Sigmoid colon (tissue), 6 donors: ENCODE measurements at regions not wholly inside any gene's neighbourhood (a gene's known extent, or its start where the extent isn't known, plus 50 kb on each side); places are given as distances from the start of the nearest gene placed in this dataset.

Experiments
- DNase-seq: peaks from one replicate; pipeline ENCODE4 v3.0.0-alpha.2; 2019
- H3K27ac ChIP-seq, 4 donors: fragments of 200-600 bp; sonication (generic); one replicate each; pipeline ENCODE4 v1.5.1; 2016 to 2019; ENCODE audit warnings: mild to moderate bottlenecking in 1 of 4
- H3K27me3 ChIP-seq, 3 donors: fragments of 200-600 bp; sonication (generic); one replicate each; pipeline ENCODE4 v1.5.1; 2019; ENCODE audit warnings: mild to moderate bottlenecking in 1 of 3
- H3K36me3 ChIP-seq, 4 donors: fragments of 200-600 bp; sonication (generic); one replicate each; pipeline ENCODE4 v1.5.1; 2016 to 2019
- H3K4me1 ChIP-seq, 4 donors: fragments of 200-600 bp; sonication (generic); one replicate each; pipeline ENCODE4 v1.5.1; 2017 to 2019
- H3K4me3 ChIP-seq, 4 donors: fragments of 200-600 bp; sonication (generic); one replicate each; pipeline ENCODE4 v1.5.1; 2017 to 2019; ENCODE audit warnings: mild to moderate bottlenecking in 2 of 4, moderate library complexity in 1 of 4
- H3K9me3 ChIP-seq, 4 donors: fragments of 200-600 bp in 3 of 4; sonication (generic) in 3 of 4; one replicate each; pipeline versions ENCODE4 v1.5.1 to v1.6.1; 2013 to 2019
- EP300 ChIP-seq, 4 donors: sonication (generic); formaldehyde crosslinking; IDR thresholded peaks; one replicate each; pipeline ENCODE4 v1.6.1; 2017; ENCODE audit warnings: antibody characterized with exemption in 4 of 4
- POLR2A ChIP-seq, 2 donors: fragments of 450-650 bp; IDR thresholded peaks; one replicate each; pipeline ENCODE4 v1.6.1; 2016; ENCODE audit warnings: antibody characterized with exemption in 2 of 2, mild to moderate bottlenecking in 2 of 2, moderate library complexity in 2 of 2
- POLR2AphosphoS5 ChIP-seq, 4 donors: sonication (generic); formaldehyde crosslinking; IDR thresholded peaks; one replicate each; pipeline ENCODE4 v1.6.1; 2017; ENCODE audit warnings: antibody characterized with exemption in 4 of 4
- WGBS, 2 donors: extraction: QIAGEN DNeasy Blood & Tissue Kit; methylation state at CpG; one replicate each; pipeline ENCODE4 v1.1.7; 2013; 5-methylcytosine and 5-hydroxymethylcytosine counted together
- intact Hi-C: fragments of 100-400 bp; cut with DNase I; formaldehyde crosslinking; loops from one replicate; pipeline ENCODE4 v1.15.1; 2023
- TF ChIP-seq, protein P1 (sequence below), 4 experiments: fragments of 450-650 bp in 3 of 4; fragments of 200-600 bp in 1 of 4; IDR thresholded peaks; one replicate each; pipeline ENCODE4 v1.5.1; 2016 to 2019; ENCODE audit warnings: antibody characterized with exemption in 4 of 4, mild to moderate bottlenecking in 3 of 4, moderate library complexity in 2 of 4
- donor health status: healthy with polysubstance abuse.
- donor health status: healthy.

DNA sequence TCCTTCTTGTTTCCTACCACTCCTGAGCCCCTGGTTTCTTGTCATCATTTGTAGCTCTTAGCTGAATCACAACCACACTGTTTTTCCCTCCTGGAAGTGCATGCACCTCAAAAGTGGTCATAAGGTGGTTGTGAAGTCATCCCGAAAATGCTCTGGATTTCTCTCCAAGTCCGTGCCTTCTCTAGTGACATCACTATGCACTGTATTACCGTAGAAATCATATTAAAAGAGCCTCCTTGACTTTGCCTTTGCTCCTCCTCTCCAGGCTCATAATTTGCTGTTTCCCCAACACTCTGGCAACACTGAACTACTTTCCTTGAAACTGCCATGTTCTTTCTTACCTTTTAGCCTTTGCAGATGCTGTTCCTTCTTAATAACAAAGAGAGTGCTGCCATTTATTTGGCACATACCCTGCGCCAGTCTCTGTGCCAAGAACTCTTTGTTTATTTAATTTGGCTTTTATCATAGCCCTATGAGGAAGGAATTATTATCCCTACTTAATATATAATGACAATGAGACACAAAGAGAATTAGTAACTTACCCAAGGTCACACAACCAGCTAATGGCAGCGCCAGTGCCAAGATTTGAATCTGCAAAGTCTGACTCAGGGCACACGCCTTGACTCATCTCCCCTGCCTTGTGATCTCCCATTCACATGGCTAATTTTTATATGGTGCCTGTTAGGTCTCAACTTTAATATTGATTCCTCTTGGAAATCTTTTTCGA, 115.4 kb downstream of the KIF4B start:
- Histone ChIP-seq H3K9me3 (no peaks in the 10 kb centered on the region), H3K27ac (no peak overlapping the region), H3K36me3 (no peaks in the 10 kb centered on the region), H3K4me3 (no peak overlapping the region), H3K4me1 (no peaks in the 10 kb centered on the region), H3K27me3 (no peaks in the 10 kb centered on the region)
- 76 to 84% methylated on average over 7 of the region's 7 CpGs for WGBS, 2 donors
- intact Hi-C loops = no loop called here
- no peak for DNase-seq
- TF ChIP-seq POLR2A (IDR thresholded peaks at IDR 0.05) (no peak), EP300 (IDR thresholded peaks at IDR 0.05) (no peak), POLR2AphosphoS5 (IDR thresholded peaks at IDR 0.05) (no peak)
- TF ChIP-seq, protein P1, sequence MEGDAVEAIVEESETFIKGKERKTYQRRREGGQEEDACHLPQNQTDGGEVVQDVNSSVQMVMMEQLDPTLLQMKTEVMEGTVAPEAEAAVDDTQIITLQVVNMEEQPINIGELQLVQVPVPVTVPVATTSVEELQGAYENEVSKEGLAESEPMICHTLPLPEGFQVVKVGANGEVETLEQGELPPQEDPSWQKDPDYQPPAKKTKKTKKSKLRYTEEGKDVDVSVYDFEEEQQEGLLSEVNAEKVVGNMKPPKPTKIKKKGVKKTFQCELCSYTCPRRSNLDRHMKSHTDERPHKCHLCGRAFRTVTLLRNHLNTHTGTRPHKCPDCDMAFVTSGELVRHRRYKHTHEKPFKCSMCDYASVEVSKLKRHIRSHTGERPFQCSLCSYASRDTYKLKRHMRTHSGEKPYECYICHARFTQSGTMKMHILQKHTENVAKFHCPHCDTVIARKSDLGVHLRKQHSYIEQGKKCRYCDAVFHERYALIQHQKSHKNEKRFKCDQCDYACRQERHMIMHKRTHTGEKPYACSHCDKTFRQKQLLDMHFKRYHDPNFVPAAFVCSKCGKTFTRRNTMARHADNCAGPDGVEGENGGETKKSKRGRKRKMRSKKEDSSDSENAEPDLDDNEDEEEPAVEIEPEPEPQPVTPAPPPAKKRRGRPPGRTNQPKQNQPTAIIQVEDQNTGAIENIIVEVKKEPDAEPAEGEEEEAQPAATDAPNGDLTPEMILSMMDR (IDR thresholded peaks at IDR 0.05) = no peak

DNA sequence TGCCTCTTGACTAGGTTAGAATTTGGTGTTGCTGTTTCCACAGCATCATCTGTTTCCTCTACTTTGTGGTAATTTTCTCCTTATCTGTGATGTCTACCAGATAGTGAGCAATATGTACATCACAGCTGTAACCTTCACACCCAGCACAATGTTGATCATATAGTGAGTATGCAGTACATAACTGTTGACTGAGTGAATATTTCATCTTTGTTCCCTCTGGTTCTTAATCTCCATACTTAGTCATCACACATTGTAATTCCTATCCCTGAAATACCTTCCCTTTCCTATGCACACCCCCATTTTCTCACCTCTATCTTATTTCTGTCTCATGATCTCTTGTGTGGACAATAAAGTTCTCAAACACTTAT, 115.9 kb downstream of the KIF4B start:
- Histone ChIP-seq H3K4me1 (no peaks in the 10 kb centered on the region), H3K4me3 (no peak overlapping the region), H3K27ac (no peak overlapping the region), H3K27me3 (no peaks in the 10 kb centered on the region), H3K36me3 (no peaks in the 10 kb centered on the region), H3K9me3 (no peaks in the 10 kb centered on the region)
- intact Hi-C loops = no loop called here
- DNase-seq = no peak
- TF ChIP-seq POLR2A (IDR thresholded peaks at IDR 0.05) = no peak
- TF ChIP-seq EP300 (IDR thresholded peaks at IDR 0.05) = no peak
- TF ChIP-seq POLR2AphosphoS5 (IDR thresholded peaks at IDR 0.05) = no peak
- TF ChIP-seq, protein P1 (IDR thresholded peaks at IDR 0.05) = no peak

DNA sequence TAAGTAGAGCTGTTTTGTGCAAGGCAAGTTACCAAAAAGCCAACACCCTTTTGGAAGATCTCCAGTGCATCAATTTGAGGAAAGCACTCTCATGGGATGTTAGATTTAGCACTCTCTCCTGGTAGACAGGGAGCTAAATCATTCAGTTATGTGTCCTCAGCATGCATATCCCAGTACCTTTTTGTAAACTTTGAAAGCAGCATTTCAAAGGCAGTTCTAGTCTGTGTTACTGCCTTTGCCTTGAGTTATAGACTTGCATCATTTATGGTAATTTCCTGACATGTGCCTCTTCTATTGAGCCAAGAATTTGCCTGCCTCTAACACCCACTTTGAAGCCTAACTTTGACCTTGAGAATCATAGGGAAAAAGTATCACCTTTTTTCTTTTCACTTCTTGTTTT, 120.6 kb downstream of the KIF4B start:
- H3K4me3 ChIP-seq = no peak overlapping the region
- no peaks in the 10 kb centered on the region for H3K9me3 ChIP-seq
- H3K4me1 ChIP-seq = no peaks in the 10 kb centered on the region
- intact Hi-C loops = no loop called here
- TF ChIP-seq EP300 (IDR thresholded peaks at IDR 0.05) (no peak), POLR2AphosphoS5 (IDR thresholded peaks at IDR 0.05) (no peak), POLR2A (IDR thresholded peaks at IDR 0.05) (no peak)
- TF ChIP-seq, protein P1 (IDR thresholded peaks at IDR 0.05) = no peak
- no peaks in the 10 kb centered on the region for H3K36me3 ChIP-seq
- DNase-seq = no peak
- no peaks in the 10 kb centered on the region for H3K27me3 ChIP-seq
- H3K27ac ChIP-seq = no peak overlapping the region

DNA sequence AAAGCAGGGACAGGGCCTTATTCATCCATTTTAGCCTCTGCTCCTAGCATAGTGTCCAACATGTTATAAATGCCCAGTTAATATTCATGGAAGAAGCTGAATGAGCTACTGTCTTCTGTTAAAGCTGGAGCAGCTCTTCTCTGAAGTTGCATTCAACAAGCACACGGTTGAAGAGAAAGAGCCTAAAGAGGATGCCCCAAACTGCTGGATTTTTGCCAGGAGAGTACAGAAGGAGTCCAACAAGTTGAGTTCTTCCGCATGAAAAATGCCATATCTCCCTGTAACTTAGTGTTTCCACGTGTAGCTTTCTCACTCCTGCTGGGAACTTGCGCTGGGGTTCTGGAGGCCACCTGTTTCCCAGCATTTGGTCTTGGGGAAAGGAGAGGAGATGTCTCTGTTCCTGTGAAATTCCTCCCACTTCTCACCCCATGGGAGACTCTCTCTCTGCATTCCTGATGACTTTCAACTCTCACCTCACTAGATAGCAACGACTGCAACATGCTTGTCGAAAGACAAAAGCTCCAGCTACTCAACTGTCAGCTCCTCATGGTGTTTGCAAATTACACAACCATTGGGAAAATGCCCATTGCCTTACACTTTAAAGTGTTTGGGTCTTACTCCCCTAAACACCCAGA, 122.8 kb downstream of the KIF4B start:
- 43 to 44% methylated on average over 6 of the region's 6 CpGs for WGBS, 2 donors
- intact Hi-C loops = no loop called here

More for the DNA sequence above, 122.8 kb downstream of the KIF4B start:
- Histone ChIP-seq H3K36me3 (no peaks in the 10 kb centered on the region), H3K4me1 (no peaks in the 10 kb centered on the region), H3K9me3 (no peaks in the 10 kb centered on the region), H3K27me3 (no peaks in the 10 kb centered on the region), H3K27ac (no peak overlapping the region), H3K4me3 (no peak overlapping the region)
- TF ChIP-seq POLR2A (IDR thresholded peaks at IDR 0.05) (no peak), EP300 (IDR thresholded peaks at IDR 0.05) (no peak), POLR2AphosphoS5 (IDR thresholded peaks at IDR 0.05) (no peak)
- TF ChIP-seq, protein P1 (IDR thresholded peaks at IDR 0.05) = no peak
- no peak for DNase-seq
